Endothelial cell of umbilical vein (primary cell): ENCODE measurements at regions not wholly inside any gene's neighbourhood (a gene's known extent, or its start where the extent isn't known, plus 50 kb on each side); places are given as distances from the start of the nearest gene placed in this dataset.

Source experiments
- BruUV-seq: library from RNA; stranded (reverse); fragments of 400-500 nt; replicated peaks from 2 replicates; lab custom pipeline; 2021; lab: Mats Ljungman, UMichigan
- CTCF ChIA-PET: fragments of 300-600, 350-600 bp; sonication (Branson Sonifier 250); formaldehyde crosslinking; loops from one replicate; lab custom pipeline; 2021; ENCODE audit warnings: antibody characterized with exemption, inconsistent platforms; lab: Charles Lee
- POLR2A ChIA-PET: fragments of 300-600, 350-600 bp; sonication (Branson Sonifier 250); formaldehyde crosslinking; loops from one replicate; lab custom pipeline; 2021; ENCODE audit warnings: antibody characterized with exemption, inconsistent platforms; lab: Charles Lee
- DNase-seq: peaks from one replicate; pipeline ENCODE4 v3.0.0-alpha.2; 2011; ENCODE audit warnings: low read depth, low spot score
- FAIRE-seq: peaks from 2 replicates; lab custom pipeline; 2011; peaks lifted over from hg19 to GRCh38; lab: Jason Lieb, UNC
- H2AFZ ChIP-seq: 2 replicates; pipeline ENCODE4 v1.6.0; 2012; ENCODE audit warnings: low read depth, low read length, control low read depth, inconsistent platforms
- H3K27ac ChIP-seq: 2 replicates; pipeline ENCODE4 v1.5.1; 2011; ENCODE audit warnings: low read depth, mild to moderate bottlenecking, control low read depth, low read length, moderate library complexity; ENCODE audit not compliant: insufficient read depth
- H3K27me3 ChIP-seq, 2 experiments: 2 replicates each; pipeline versions ENCODE4 v1.6.0 to v1.6.1; 2011; ENCODE audit warnings: low read length in 2 of 2, mixed read lengths in 1 of 2; ENCODE audit not compliant: control insufficient read depth in 2 of 2, insufficient read depth in 2 of 2
- H3K36me3 ChIP-seq, 2 experiments: 2 replicates in 1 of 2; 3 replicates in 1 of 2; pipeline ENCODE4 v1.5.1; 2011; ENCODE audit warnings: low read length in 2 of 2, mild to moderate bottlenecking in 1 of 2, moderate library complexity in 1 of 2; ENCODE audit not compliant: control insufficient read depth in 2 of 2, insufficient read depth in 2 of 2; ENCODE audit errors: extremely low read depth in 1 of 2
- H3K4me1 ChIP-seq: 3 replicates; pipeline ENCODE4 v1.5.1; 2011; ENCODE audit warnings: mild to moderate bottlenecking, low read length; ENCODE audit not compliant: control insufficient read depth, insufficient read depth; ENCODE audit errors: extremely low read depth
- H3K4me2 ChIP-seq: 2 replicates; pipeline ENCODE4 v1.6.1; 2011; ENCODE audit warnings: low read length, control low read depth, mixed read lengths; ENCODE audit not compliant: insufficient read depth
- H3K4me3 ChIP-seq, 3 experiments: fragments of 200-600 bp in 1 of 3; sonication (generic), shearing (Covaris generic) in 1 of 3; replicated peaks in 1 of 3; 2 replicates each; pipeline ENCODE4 v1.5.1; 2011 to 2016; ENCODE audit warnings: control low read depth in 3 of 3, low read length in 3 of 3, mild to moderate bottlenecking in 2 of 3, inconsistent platforms in 1 of 3, low read depth in 1 of 3, moderate library complexity in 1 of 3; ENCODE audit not compliant: insufficient read depth in 1 of 3
- H3K79me2 ChIP-seq: 2 replicates; pipeline ENCODE4 v1.6.0; 2012; ENCODE audit warnings: low read length, inconsistent platforms; ENCODE audit not compliant: control insufficient read depth, insufficient read depth
- H3K9ac ChIP-seq: replicated peaks from 2 replicates; pipeline ENCODE3; 2011; ENCODE audit warnings: low read length, control low read depth; ENCODE audit not compliant: insufficient read depth; ENCODE audit errors: extremely low read depth
- H3K9me1 ChIP-seq: replicated peaks from 3 replicates; pipeline ENCODE4 v1.6.0; 2011; ENCODE audit warnings: mild to moderate bottlenecking, low read length; ENCODE audit not compliant: control insufficient read depth, insufficient read depth; ENCODE audit errors: extremely low read depth
- H3K9me3 ChIP-seq: replicated peaks from 2 replicates; pipeline ENCODE4 v1.5.1; 2012; ENCODE audit warnings: low read length, inconsistent platforms; ENCODE audit not compliant: control insufficient read depth, insufficient read depth
- H4K20me1 ChIP-seq: replicated peaks from 2 replicates; pipeline ENCODE3; 2011; ENCODE audit warnings: mild to moderate bottlenecking, low read length; ENCODE audit not compliant: control insufficient read depth, insufficient read depth; ENCODE audit errors: extremely low read depth
- EZH2 ChIP-seq: IDR thresholded peaks from 2 replicates; pipeline ENCODE4 v1.6.1; 2012; ENCODE audit warnings: borderline replicate concordance, low read depth, mild to moderate bottlenecking, moderate library complexity, low read length, inconsistent platforms; ENCODE audit not compliant: severe bottlenecking
- FOS ChIP-seq: IDR thresholded peaks from 2 replicates; pipeline ENCODE4 v1.6.1; 2011; ENCODE audit warnings: mild to moderate bottlenecking, low read length, moderate library complexity, borderline replicate concordance; ENCODE audit not compliant: insufficient read depth
- GATA2 ChIP-seq: IDR thresholded peaks from 2 replicates; pipeline ENCODE4 v1.7.0; 2011; ENCODE audit warnings: low read depth, mild to moderate bottlenecking, moderate library complexity, mixed read lengths, low read length; ENCODE audit not compliant: insufficient read length, insufficient read depth
- JUN ChIP-seq: IDR thresholded peaks from 2 replicates; pipeline ENCODE4 v1.6.1; 2011; ENCODE audit warnings: borderline replicate concordance, low read depth; ENCODE audit not compliant: insufficient read length, insufficient read depth
- MYC ChIP-seq: IDR thresholded peaks from one replicate; pipeline ENCODE4 v1.6.1; 2011; ENCODE audit warnings: mild to moderate bottlenecking, low read depth, low read length
- POLR2A ChIP-seq: IDR thresholded peaks from 2 replicates; pipeline ENCODE4 v1.6.1; 2012; ENCODE audit warnings: low read depth, mild to moderate bottlenecking, control low read depth, low read length
- POLR2AphosphoS5 ChIP-seq: IDR thresholded peaks from 2 replicates; pipeline ENCODE4 v1.6.1; 2012; ENCODE audit warnings: low read depth, mild to moderate bottlenecking, control low read depth, low read length, moderate library complexity; ENCODE audit not compliant: insufficient read depth
- dilution Hi-C: fragments of 300-500 bp; cut with MboI; formaldehyde crosslinking; loops from one replicate; pipeline ENCODE4 v1.15.0; 2019; ENCODE audit warnings: low sequenced_read_pairs; ENCODE audit not compliant: extremely low pct_ligation_motif_present
- intact Hi-C: fragments of 100-400 bp; cut with micrococcal nuclease; formaldehyde crosslinking; loops from one replicate; pipeline ENCODE4 v1.10.0; 2022
- TF ChIP-seq, protein P1 (sequence below): IDR thresholded peaks from 2 replicates; pipeline ENCODE4 v1.6.1; 2011; ENCODE audit not compliant: insufficient read depth, insufficient read length
- TF ChIP-seq, protein P2 (sequence below), 2 donors: IDR thresholded peaks; 1 replicate in 1 of 2; 2 replicates in 1 of 2; pipeline ENCODE4 v1.5.1; 2011; ENCODE audit warnings: low read length in 2 of 2, mild to moderate bottlenecking in 2 of 2, moderate library complexity in 2 of 2, control low read depth in 1 of 2, inconsistent platforms in 1 of 2, low read depth in 1 of 2; ENCODE audit not compliant: insufficient read depth in 1 of 2; ENCODE audit errors: extremely low read depth in 1 of 2

DNA sequence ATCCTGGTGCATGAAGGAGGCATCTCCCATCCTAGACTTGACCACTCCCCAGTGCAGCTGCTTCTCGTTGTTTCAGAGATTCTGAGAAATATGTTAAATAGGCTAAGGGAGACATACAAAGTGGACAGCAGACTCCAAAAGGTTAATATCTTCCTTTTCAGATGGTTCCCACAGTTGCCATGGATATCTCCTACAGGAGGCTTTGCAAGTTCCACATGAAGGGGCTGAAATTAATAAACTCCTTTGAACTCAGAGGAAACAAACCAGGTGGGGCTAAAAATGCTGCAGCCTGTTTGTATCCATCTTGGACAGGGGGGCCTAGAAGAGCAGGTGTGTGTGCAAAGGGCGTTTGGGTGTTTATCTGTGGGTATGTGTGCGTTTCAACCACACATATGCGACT, 257.4 kb upstream of the XYLT1 start:
- dilution Hi-C loops = no loop called here
- Histone ChIP-seq H3K4me1 (no peaks in the 10 kb centered on the region), H2AFZ (no peak overlapping the region), H3K4me3 (no peak overlapping the region), H3K9me3 (peaks cover 2% of the 10 kb centered on the region), H3K36me3 (no peaks in the 10 kb centered on the region), H4K20me1 (no peaks in the 10 kb centered on the region), H3K79me2 (no peaks in the 10 kb centered on the region), H3K27ac (no peak overlapping the region), H3K4me2 (no peak overlapping the region), H3K9me1 (no peaks in the 10 kb centered on the region), H3K9ac (no peak overlapping the region), H3K27me3 (no peaks in the 10 kb centered on the region)
- DNase-seq = no peak
- ChIA-PET POLR2A (no interaction called here), CTCF (no interaction called here)
- no TSS peak for BruUV-seq
- FAIRE-seq = no peak
- TF ChIP-seq POLR2AphosphoS5 (no peak), JUN (no peak)
- intact Hi-C loops = no loop called here

DNA sequence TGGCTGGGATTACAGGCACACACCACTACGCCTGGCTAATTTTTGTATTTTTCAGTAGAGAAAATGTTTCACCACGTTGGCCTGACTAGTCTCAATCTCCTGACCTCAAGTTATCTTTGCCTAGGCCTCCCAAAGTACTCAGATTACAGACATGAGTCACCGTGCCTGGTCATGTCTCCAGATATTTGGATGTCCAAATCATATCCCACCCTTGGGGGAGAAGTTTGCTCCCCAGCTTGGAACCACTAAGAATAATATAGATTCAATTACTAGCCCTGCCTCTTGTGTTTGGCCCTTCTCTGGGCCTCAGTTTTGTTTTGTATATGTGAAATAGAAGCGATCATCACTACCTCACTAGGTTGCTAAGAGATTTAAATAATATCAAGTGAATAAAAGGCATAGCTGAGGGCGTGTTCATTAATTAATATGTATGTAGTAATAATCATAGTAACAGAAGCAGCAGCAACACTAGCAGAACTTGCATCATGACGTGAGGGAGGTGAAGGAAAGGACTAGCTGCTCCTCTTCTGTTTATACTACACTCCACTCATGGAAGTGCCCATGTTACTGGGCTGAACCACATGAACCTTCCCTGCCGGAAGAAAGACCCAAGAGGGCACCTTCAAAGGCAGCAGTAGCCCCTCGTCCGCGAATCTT, 253.6 kb upstream of the XYLT1 start:
- dilution Hi-C loops = no loop called here
- intact Hi-C loops = no loop called here
- CTCF ChIA-PET = no interaction called here
- H2AFZ ChIP-seq = no peak overlapping the region
- DNase-seq = no peak
- H3K27ac ChIP-seq = no peak overlapping the region
- no peaks in the 10 kb centered on the region for H3K4me1 ChIP-seq
- H3K4me3 ChIP-seq = no peak overlapping the region
- POLR2A ChIA-PET = no interaction called here
- no peaks in the 10 kb centered on the region for H4K20me1 ChIP-seq
- no peaks in the 10 kb centered on the region for H3K36me3 ChIP-seq
- H3K79me2 ChIP-seq = no peaks in the 10 kb centered on the region
- H3K27me3 ChIP-seq = no peaks in the 10 kb centered on the region
- no peak overlapping the region for H3K4me2 ChIP-seq
- BruUV-seq = no TSS peak
- no peak for FAIRE-seq
- TF ChIP-seq FOS (no peak), GATA2 (no peak), POLR2A (no peak), EZH2 (no peak), JUN (no peak), MYC (no peak), POLR2AphosphoS5 (no peak)
- TF ChIP-seq, protein P1, sequence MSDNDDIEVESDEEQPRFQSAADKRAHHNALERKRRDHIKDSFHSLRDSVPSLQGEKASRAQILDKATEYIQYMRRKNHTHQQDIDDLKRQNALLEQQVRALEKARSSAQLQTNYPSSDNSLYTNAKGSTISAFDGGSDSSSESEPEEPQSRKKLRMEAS = no peak
- TF ChIP-seq, protein P2, sequence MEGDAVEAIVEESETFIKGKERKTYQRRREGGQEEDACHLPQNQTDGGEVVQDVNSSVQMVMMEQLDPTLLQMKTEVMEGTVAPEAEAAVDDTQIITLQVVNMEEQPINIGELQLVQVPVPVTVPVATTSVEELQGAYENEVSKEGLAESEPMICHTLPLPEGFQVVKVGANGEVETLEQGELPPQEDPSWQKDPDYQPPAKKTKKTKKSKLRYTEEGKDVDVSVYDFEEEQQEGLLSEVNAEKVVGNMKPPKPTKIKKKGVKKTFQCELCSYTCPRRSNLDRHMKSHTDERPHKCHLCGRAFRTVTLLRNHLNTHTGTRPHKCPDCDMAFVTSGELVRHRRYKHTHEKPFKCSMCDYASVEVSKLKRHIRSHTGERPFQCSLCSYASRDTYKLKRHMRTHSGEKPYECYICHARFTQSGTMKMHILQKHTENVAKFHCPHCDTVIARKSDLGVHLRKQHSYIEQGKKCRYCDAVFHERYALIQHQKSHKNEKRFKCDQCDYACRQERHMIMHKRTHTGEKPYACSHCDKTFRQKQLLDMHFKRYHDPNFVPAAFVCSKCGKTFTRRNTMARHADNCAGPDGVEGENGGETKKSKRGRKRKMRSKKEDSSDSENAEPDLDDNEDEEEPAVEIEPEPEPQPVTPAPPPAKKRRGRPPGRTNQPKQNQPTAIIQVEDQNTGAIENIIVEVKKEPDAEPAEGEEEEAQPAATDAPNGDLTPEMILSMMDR (IDR thresholded peaks at IDR 0.05; ENCODE audit: extremely low read depth in 1 of 2, insufficient read depth in 1 of 2, low read depth in 1 of 2, low read length in 2 of 2) = no peak
- peaks cover 2% of the 10 kb centered on the region for H3K9me3 ChIP-seq
- H3K9ac ChIP-seq = no peak overlapping the region
- H3K9me1 ChIP-seq = no peaks in the 10 kb centered on the region
